HCT116 (cell line): ENCODE measurements at regions not wholly inside any gene's neighbourhood (a gene's known extent, or its start where the extent isn't known, plus 50 kb on each side); places are given as distances from the start of the nearest gene placed in this dataset.

Source experiments
- ATAC-seq: fragments of 200-7000 bp; cut with Tn5 transposase; 2 replicates; pipeline ENCODE4 v1.9.1; 2020; ENCODE audit warnings: mild to moderate bottlenecking, moderate library complexity
- BruUV-seq: library from RNA; stranded (reverse); fragments of 400-500 nt; replicated peaks from 2 replicates; lab custom pipeline; 2021; lab: Mats Ljungman, UMichigan
- CTCF ChIA-PET: fragments of 300-600 bp; sonication (Branson Sonifier 250); formaldehyde crosslinking; loops from one replicate; lab custom pipeline; 2021; ENCODE audit warnings: antibody characterized with exemption; lab: Charles Lee
- POLR2A ChIA-PET: fragments of 300-600, 350-600 bp; sonication (Branson Sonifier 250); formaldehyde crosslinking; loops from one replicate; lab custom pipeline; 2021; ENCODE audit warnings: antibody characterized with exemption; lab: Charles Lee
- RAD21 ChIA-PET, 2 experiments: fragments of 300-600 bp; sonication (Branson Sonifier 250); formaldehyde crosslinking; loops; one replicate each; lab custom pipeline; 2023; ENCODE audit warnings: low total read pairs in 2 of 2; ENCODE audit not compliant: uncharacterized antibody in 2 of 2, unreplicated experiment in 2 of 2, low non-redundant PET in 1 of 2; lab: Charles Lee
- DNase-seq: peaks from one replicate; pipeline ENCODE4 v3.0.0-alpha.2; 2010; ENCODE audit warnings: low read depth, low spot score
- H2AFZ ChIP-seq: fragments of 200-600 bp; shearing (Covaris generic), sonication (generic); 2 replicates; pipeline ENCODE4 v1.6.1; 2017; ENCODE audit warnings: low read depth, mixed run types, mixed read lengths, antibody characterized with exemption, low read length; ENCODE audit not compliant: poor library complexity, severe bottlenecking
- H3K27ac ChIP-seq: 2 replicates; pipeline ENCODE4 v1.5.1; 2012; ENCODE audit warnings: low read depth, low read length
- H3K27me3 ChIP-seq: fragments of 200-600 bp; sonication (generic); 2 replicates; pipeline ENCODE4 v1.6.1; 2016; ENCODE audit warnings: mixed run types, low read length, mixed read lengths; ENCODE audit not compliant: insufficient read depth
- H3K36me3 ChIP-seq, 2 experiments: fragments of 200-500 bp in 1 of 2; fragments of 200-600 bp in 1 of 2; sonication (Bioruptor generic) in 1 of 2; sonication (generic) in 1 of 2; 2 replicates each; pipeline versions ENCODE4 v1.5.1 to v1.6.1; 2014 to 2016; ENCODE audit warnings: low read length in 2 of 2, inconsistent platforms in 1 of 2, mixed read lengths in 1 of 2, mixed run types in 1 of 2; ENCODE audit not compliant: insufficient read depth in 2 of 2, control insufficient read depth in 1 of 2
- H3K4me1 ChIP-seq, 2 experiments: fragments of 200-600 bp in 1 of 2; sonication (generic) in 1 of 2; 2 replicates each; pipeline versions ENCODE4 v1.5.1 to v1.6.1; 2012 to 2017; ENCODE audit warnings: low read length in 2 of 2, inconsistent platforms in 1 of 2, mild to moderate bottlenecking in 1 of 2, mixed read lengths in 1 of 2, mixed run types in 1 of 2, moderate library complexity in 1 of 2; ENCODE audit not compliant: insufficient read depth in 2 of 2, control insufficient read depth in 1 of 2
- H3K4me2 ChIP-seq: fragments of 200-600 bp; sonication (generic); 2 replicates; pipeline ENCODE4 v1.6.1; 2017; ENCODE audit warnings: mixed run types, low read length, mixed read lengths
- H3K4me3 ChIP-seq, 2 experiments: fragments of 200-600 bp in 1 of 2; sonication (generic) in 1 of 2; replicated peaks in 1 of 2; 2 replicates each; pipeline ENCODE4 v1.5.1; 2011 to 2016; ENCODE audit warnings: low read length in 2 of 2, control low read depth in 1 of 2, low read depth in 1 of 2, mild to moderate bottlenecking in 1 of 2, mixed read lengths in 1 of 2, mixed run types in 1 of 2
- H3K79me2 ChIP-seq: fragments of 200-600 bp; sonication (generic); 2 replicates; pipeline ENCODE4 v1.6.1; 2017; ENCODE audit warnings: mild to moderate bottlenecking, mixed run types, low read length, moderate library complexity, mixed read lengths; ENCODE audit not compliant: insufficient read depth
- H3K9ac ChIP-seq: fragments of 200-600 bp; sonication (generic); 2 replicates; pipeline ENCODE4 v1.6.1; 2016; ENCODE audit warnings: low read length, mixed read lengths
- H3K9me2 ChIP-seq: fragments of 200-600 bp; sonication (generic), shearing (Covaris generic); 2 replicates; pipeline ENCODE4 v1.6.1; 2017; ENCODE audit warnings: mixed run types, mild to moderate bottlenecking, moderate library complexity; ENCODE audit not compliant: insufficient read depth
- H3K9me3 ChIP-seq, 2 experiments: fragments of 200-500 bp in 1 of 2; fragments of 200-600 bp in 1 of 2; sonication (Bioruptor generic) in 1 of 2; sonication (generic) in 1 of 2; 2 replicates each; pipeline ENCODE4 v1.6.1; 2014 to 2017; ENCODE audit warnings: low read length in 2 of 2, mixed read lengths in 2 of 2, inconsistent platforms in 1 of 2, low read depth in 1 of 2, mild to moderate bottlenecking in 1 of 2, mixed run types in 1 of 2, moderate library complexity in 1 of 2; ENCODE audit not compliant: control insufficient read depth in 1 of 2, insufficient read depth in 1 of 2
- H4K20me1 ChIP-seq: fragments of 200-600 bp; sonication (generic), shearing (Covaris generic); 2 replicates; pipeline ENCODE4 v1.6.1; 2017; ENCODE audit warnings: mixed run types, mild to moderate bottlenecking, moderate library complexity; ENCODE audit not compliant: insufficient read depth
- CBX3 ChIP-seq: IDR thresholded peaks from 2 replicates; pipeline ENCODE4 v1.6.1; 2012; ENCODE audit warnings: low read depth
- EGR1 ChIP-seq: IDR thresholded peaks from 2 replicates; pipeline ENCODE4 v1.6.1; 2012; ENCODE audit warnings: low read depth
- RAD21 ChIP-seq: IDR thresholded peaks from 2 replicates; pipeline ENCODE4 v1.6.1; 2012; ENCODE audit warnings: low read depth, mild to moderate bottlenecking
- SIN3A ChIP-seq: IDR thresholded peaks from 2 replicates; pipeline ENCODE4 v1.6.1; 2012; ENCODE audit warnings: low read depth
- SRF ChIP-seq: IDR thresholded peaks from 2 replicates; pipeline ENCODE4 v1.6.1; 2012; ENCODE audit warnings: low read depth
- TCF7L2 ChIP-seq: IDR thresholded peaks from 2 replicates; pipeline ENCODE4 v1.7.0; 2011; ENCODE audit warnings: borderline replicate concordance, inconsistent platforms; ENCODE audit not compliant: insufficient read depth, insufficient read length; ENCODE audit errors: extremely low read depth
- YY1 ChIP-seq: IDR thresholded peaks from 2 replicates; pipeline ENCODE4 v1.6.1; 2011; ENCODE audit warnings: low read length, low read depth, moderate library complexity, mild to moderate bottlenecking; ENCODE audit not compliant: insufficient replicate concordance; ENCODE audit errors: extremely low read depth
- intact Hi-C: fragments of 100-400 bp; cut with micrococcal nuclease; formaldehyde crosslinking; loops from 2 replicates; pipeline ENCODE4 v1.10.0; 2022
- TF ChIP-seq, protein P1 (sequence below): IDR thresholded peaks from 2 replicates; pipeline ENCODE4 v1.6.1; 2012

DNA sequence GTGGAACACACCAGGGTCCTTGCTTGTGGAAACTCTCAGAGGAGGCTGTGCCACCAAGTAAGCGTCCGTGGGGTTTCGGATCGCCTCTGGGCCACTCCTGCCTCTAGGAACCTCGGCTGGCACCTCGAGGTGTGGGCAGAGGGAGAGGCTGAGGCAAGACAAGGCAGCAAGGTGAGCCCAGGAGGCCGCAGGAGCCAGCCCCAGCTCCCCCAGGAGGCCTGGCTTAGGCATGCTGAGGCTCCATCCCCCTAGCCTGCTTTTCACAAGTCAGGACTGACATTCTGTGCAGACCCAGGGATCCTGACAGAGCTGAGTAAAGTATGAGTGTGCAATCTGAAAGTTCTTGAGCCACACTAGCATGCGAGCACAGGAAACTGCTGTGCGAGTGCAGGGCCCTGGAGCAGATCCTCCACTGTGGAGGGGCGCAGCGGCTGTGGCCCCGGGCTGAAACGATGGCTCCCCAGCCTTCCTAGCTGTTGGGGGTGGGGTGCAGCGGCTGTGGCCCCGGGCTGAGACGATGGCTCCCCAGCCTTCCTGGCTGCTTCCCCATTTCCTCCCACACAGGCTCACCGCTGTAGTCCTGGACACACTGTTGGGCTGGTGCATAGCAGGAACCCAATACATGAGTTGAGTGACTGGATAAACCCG is 75.2 kb upstream of the CD93 start:
- intact Hi-C loops, result no loop called here
- ChIA-PET RAD21 (no interaction called here), CTCF (no interaction called here), POLR2A (no interaction called here)
- Histone ChIP-seq H4K20me1 (no peaks in the 10 kb centered on the region), H3K4me1 (peaks cover 6 to 33% of the 10 kb centered on the region in 2 experiments; a peak in 3 of 4 replicates), H3K4me2 (no peak overlapping the region), H3K79me2 (no peaks in the 10 kb centered on the region), H3K9ac (no peak overlapping the region), H3K9me2 (no peaks in the 10 kb centered on the region), H3K27ac (no peak overlapping the region; the same call in 1 of the 2 replicates), H3K9me3 (no peaks in the 10 kb centered on the region), H3K4me3 (no peak overlapping the region), H3K36me3 (no peaks in the 10 kb centered on the region), H3K27me3 (no peaks in the 10 kb centered on the region), H2AFZ (no peak overlapping the region)
- ATAC-seq (no peak), DNase-seq (no peak)
- TF ChIP-seq RAD21 (no peak), CBX3 (no peak)
- no TSS peak for BruUV-seq

DNA sequence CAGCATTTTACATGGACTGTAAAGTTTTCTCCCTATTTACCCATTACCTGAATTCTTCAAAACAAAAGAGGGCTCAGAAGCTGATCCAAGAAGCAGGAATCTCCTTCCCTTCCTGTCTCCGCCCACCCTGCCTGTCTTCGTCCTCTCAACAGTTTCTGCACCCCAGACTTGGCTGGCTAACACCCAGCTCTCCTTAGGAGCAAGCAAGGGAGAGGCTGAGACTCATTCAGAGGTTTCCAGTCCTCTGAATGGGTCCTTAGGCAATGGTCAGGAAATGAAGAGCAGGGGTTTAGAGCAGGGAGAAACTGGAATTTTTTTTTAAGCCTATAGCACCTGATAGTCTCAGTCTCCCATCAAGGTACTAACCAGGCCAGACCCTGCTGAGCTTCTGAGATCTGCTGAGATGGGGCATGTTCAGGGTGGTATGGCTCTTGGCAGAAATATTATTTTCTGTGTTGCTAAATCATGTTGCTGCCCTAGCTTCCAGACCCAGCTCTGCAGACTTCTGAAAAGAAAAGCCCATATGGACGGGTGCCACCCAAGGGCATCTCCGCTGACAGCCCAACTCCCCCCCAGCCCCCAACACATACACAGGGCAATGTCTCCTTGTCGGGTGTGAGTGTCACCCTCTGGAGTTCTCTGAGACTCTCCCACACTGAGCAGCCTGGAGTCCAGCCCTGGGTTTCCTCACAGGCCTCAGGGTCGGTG is 74.6 kb upstream of the CD93 start:
- no TSS peak for BruUV-seq
- H3K4me2 ChIP-seq, result peak overlapping the region; percentile 22
- H3K9ac ChIP-seq, result no peak overlapping the region
- ChIA-PET POLR2A (interaction anchor here (1.0 kb wide), 1 partner anchor 13 kb away, joined by 4 read pairs; no protein-coding TSS in a partner anchor), CTCF (interaction anchor here (0.9 kb wide), 1 partner anchor 110 kb away, joined by 3 read pairs; no protein-coding TSS in a partner anchor), RAD21 (no interaction called here)
- H3K4me1 ChIP-seq, result peaks cover 13 to 40% of the 10 kb centered on the region in 2 experiments
- H4K20me1 ChIP-seq, result no peaks in the 10 kb centered on the region
- H3K36me3 ChIP-seq, result no peaks in the 10 kb centered on the region
- H2AFZ ChIP-seq, result no peak overlapping the region
- intact Hi-C loops, result no loop called here
- H3K4me3 ChIP-seq, result no peak overlapping the region
- H3K9me2 ChIP-seq, result no peaks in the 10 kb centered on the region
- DNase-seq (no peak), ATAC-seq (no peak)
- H3K27ac ChIP-seq, result no peak overlapping the region
- H3K27me3 ChIP-seq, result no peaks in the 10 kb centered on the region
- no peak for TF ChIP-seq EGR1
- TF ChIP-seq TCF7L2, result no peak
- no peak for TF ChIP-seq YY1
- TF ChIP-seq SIN3A, result no peak
- TF ChIP-seq, protein P1, sequence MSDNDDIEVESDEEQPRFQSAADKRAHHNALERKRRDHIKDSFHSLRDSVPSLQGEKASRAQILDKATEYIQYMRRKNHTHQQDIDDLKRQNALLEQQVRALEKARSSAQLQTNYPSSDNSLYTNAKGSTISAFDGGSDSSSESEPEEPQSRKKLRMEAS, result no peak
- no peak for TF ChIP-seq CBX3
- TF ChIP-seq SRF, result no peak
- no peaks in the 10 kb centered on the region for H3K79me2 ChIP-seq
- no peaks in the 10 kb centered on the region for H3K9me3 ChIP-seq
